ENCODE measurements at regions not wholly inside any gene's neighbourhood (a gene's known extent, or its start where the extent isn't known, plus 50 kb on each side); places are given as distances from the start of the nearest gene placed in this dataset.

- TF ChIP-seq CTCF (IDR thresholded peaks at IDR 0.05; ENCODE audit: borderline replicate concordance, extremely low read depth, low read length, poor library complexity, severe bottlenecking) (no peak), EZH2 (IDR thresholded peaks at IDR 0.05; ENCODE audit: borderline replicate concordance, low read depth, low read length, severe bottlenecking) (no peak)
These were observed 128.1 kb upstream of the FAM174A start for GRCh38 chr5:100407053-100407452.
